ENCODE measurements at regions not wholly inside any gene's neighbourhood (a gene's known extent, or its start where the extent isn't known, plus 50 kb on each side); places are given as distances from the start of the nearest gene placed in this dataset.

DNA sequence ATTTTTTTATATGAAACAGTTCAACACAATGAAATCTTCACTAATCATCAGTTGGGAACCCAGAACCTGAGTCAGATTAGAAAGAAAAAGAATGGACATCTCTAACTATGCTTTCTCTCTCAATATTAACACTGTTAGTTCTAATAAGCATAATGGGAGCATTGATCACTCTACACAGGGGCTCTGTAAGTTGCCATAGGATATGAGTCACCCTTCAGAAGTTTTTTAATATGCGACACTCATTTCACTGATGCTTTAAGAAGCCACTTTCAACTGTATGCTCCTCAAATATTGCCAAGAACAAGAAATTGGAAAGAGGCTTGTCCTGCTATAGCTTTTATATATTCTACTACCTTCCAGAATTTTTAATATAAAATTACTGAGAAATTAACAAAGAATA is 187.0 kb downstream of the AASDH start:
- DNase-seq: no peak
- no peaks in the 10 kb centered on the region for H3K4me1 ChIP-seq
- TF ChIP-seq, protein P1, sequence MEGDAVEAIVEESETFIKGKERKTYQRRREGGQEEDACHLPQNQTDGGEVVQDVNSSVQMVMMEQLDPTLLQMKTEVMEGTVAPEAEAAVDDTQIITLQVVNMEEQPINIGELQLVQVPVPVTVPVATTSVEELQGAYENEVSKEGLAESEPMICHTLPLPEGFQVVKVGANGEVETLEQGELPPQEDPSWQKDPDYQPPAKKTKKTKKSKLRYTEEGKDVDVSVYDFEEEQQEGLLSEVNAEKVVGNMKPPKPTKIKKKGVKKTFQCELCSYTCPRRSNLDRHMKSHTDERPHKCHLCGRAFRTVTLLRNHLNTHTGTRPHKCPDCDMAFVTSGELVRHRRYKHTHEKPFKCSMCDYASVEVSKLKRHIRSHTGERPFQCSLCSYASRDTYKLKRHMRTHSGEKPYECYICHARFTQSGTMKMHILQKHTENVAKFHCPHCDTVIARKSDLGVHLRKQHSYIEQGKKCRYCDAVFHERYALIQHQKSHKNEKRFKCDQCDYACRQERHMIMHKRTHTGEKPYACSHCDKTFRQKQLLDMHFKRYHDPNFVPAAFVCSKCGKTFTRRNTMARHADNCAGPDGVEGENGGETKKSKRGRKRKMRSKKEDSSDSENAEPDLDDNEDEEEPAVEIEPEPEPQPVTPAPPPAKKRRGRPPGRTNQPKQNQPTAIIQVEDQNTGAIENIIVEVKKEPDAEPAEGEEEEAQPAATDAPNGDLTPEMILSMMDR (IDR thresholded peaks at IDR 0.05; ENCODE audit: insufficient read depth in 1 of 2, low read depth in 1 of 2, low read length in 1 of 2, severe bottlenecking in 1 of 2, unreplicated experiment in 1 of 2): no peak
- H3K27me3 ChIP-seq (replicated peaks; ENCODE audit: control insufficient read depth, insufficient read depth, low read length): no peaks in the 10 kb centered on the region
- Mint-ChIP-seq H3K27me3 (ENCODE audit: insufficient read depth, unreplicated experiment) (no peaks in the 10 kb centered on the region), H3K4me3 (ENCODE audit: unreplicated experiment) (no peak overlapping the region), H3K4me1 (ENCODE audit: low read depth, unreplicated experiment) (peaks cover 1% of the 10 kb centered on the region), H3K27ac (ENCODE audit: unreplicated experiment) (no peak overlapping the region), H3K36me3 (ENCODE audit: insufficient read depth, unreplicated experiment) (no peaks in the 10 kb centered on the region), H3K9me3 (ENCODE audit: unreplicated experiment) (peaks cover 1% of the 10 kb centered on the region)
- CTCF ChIA-PET: no interaction called here
- no TSS peak for BruUV-seq (replicated peaks)
- no peaks in the 10 kb centered on the region for H3K9me3 ChIP-seq
- intact Hi-C loops (cut with micrococcal nuclease; ENCODE audit: unreplicated experiment): no loop called here
- H3K4me3 ChIP-seq (ENCODE audit: low read depth, low read length): no peak overlapping the region
- H3K36me3 ChIP-seq (ENCODE audit: control insufficient read depth, insufficient read depth, low read length): no peaks in the 10 kb centered on the region
- POLR2A ChIA-PET: no interaction called here

DNA sequence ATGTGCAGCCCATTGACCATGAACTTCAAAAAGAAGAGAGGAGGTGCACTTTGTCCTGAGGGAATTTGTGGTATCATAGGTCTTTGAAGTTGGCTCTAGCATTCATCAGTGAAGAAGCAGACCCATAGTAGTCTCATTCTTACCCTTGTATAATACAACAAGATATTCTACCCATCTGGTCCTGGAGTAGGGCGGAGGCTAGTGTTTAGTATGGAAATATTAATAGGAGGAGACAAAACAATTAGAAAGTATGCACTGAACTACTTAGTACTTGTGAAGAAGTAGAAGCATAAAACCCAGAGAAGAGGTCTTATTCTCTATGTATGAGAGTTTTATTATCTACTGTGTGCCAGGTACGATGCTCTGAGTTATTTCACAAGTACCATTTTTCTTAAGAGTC is 189.0 kb downstream of the AASDH start:
- no TSS peak for BruUV-seq (replicated peaks)
- Mint-ChIP-seq H3K27me3 (ENCODE audit: insufficient read depth, unreplicated experiment) (no peaks in the 10 kb centered on the region), H3K27ac (ENCODE audit: unreplicated experiment) (no peak overlapping the region), H3K36me3 (ENCODE audit: insufficient read depth, unreplicated experiment) (no peaks in the 10 kb centered on the region), H3K9me3 (ENCODE audit: unreplicated experiment) (peaks cover 10% of the 10 kb centered on the region), H3K4me1 (ENCODE audit: low read depth, unreplicated experiment) (peaks cover 10% of the 10 kb centered on the region), H3K4me3 (ENCODE audit: unreplicated experiment) (no peak overlapping the region)
- DNase-seq: no peak
- TF ChIP-seq, protein P1 (IDR thresholded peaks at IDR 0.05; ENCODE audit: insufficient read depth in 1 of 2, low read depth in 1 of 2, low read length in 1 of 2, severe bottlenecking in 1 of 2, unreplicated experiment in 1 of 2): no peak
- intact Hi-C loops (cut with micrococcal nuclease; ENCODE audit: unreplicated experiment): no loop called here
- ChIA-PET CTCF (no interaction called here), POLR2A (no interaction called here)
- Histone ChIP-seq H3K36me3 (ENCODE audit: control insufficient read depth, insufficient read depth, low read length) (no peaks in the 10 kb centered on the region), H3K4me1 (no peaks in the 10 kb centered on the region), H3K27me3 (replicated peaks; ENCODE audit: control insufficient read depth, insufficient read depth, low read length) (no peaks in the 10 kb centered on the region), H3K4me3 (ENCODE audit: low read depth, low read length) (no peak overlapping the region), H3K9me3 (no peaks in the 10 kb centered on the region)

DNA sequence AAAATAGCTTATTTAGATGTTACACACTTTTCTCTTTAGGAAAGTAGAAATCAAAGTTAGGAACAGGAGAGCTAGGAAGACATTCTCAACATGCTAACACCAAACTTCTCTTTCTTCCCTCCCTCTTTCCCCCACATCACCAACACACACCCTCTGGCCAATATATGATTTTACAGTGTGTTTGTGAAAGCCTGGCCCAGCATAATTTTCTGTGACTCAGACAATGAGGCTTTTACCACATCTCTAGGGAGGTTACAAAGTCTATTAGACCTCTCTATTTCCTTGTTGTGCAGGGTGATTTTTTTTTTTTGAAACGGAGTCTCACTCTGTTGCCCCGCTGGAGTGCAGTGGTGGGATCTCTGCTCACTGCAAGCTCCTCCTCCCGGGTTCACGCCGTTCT is 189.9 kb downstream of the AASDH start:
- BruUV-seq (replicated peaks): no TSS peak
- intact Hi-C loops (cut with micrococcal nuclease; ENCODE audit: unreplicated experiment): no loop called here
- Histone ChIP-seq H3K9me3 (no peaks in the 10 kb centered on the region), H3K4me1 (no peaks in the 10 kb centered on the region), H3K27me3 (replicated peaks; ENCODE audit: control insufficient read depth, insufficient read depth, low read length) (no peaks in the 10 kb centered on the region), H3K36me3 (ENCODE audit: control insufficient read depth, insufficient read depth, low read length) (no peaks in the 10 kb centered on the region), H3K4me3 (ENCODE audit: low read depth, low read length) (no peak overlapping the region)
- H3K4me1 Mint-ChIP-seq (ENCODE audit: low read depth, unreplicated experiment): peaks cover 10% of the 10 kb centered on the region
- H3K27ac Mint-ChIP-seq (ENCODE audit: unreplicated experiment): no peak overlapping the region
- DNase-seq: no peak
- no peak overlapping the region for H3K4me3 Mint-ChIP-seq (ENCODE audit: unreplicated experiment)
- peaks cover 14% of the 10 kb centered on the region for H3K9me3 Mint-ChIP-seq (ENCODE audit: unreplicated experiment)
- ChIA-PET CTCF (no interaction called here), POLR2A (no interaction called here)
- H3K36me3 Mint-ChIP-seq (ENCODE audit: insufficient read depth, unreplicated experiment): no peaks in the 10 kb centered on the region
- H3K27me3 Mint-ChIP-seq (ENCODE audit: insufficient read depth, unreplicated experiment): no peaks in the 10 kb centered on the region
- TF ChIP-seq, protein P1 (IDR thresholded peaks at IDR 0.05; ENCODE audit: insufficient read depth in 1 of 2, low read depth in 1 of 2, low read length in 1 of 2, severe bottlenecking in 1 of 2, unreplicated experiment in 1 of 2): no peak

All from Caco-2 (cell line).